ENCODE measurements at regions not wholly inside any gene's neighbourhood (a gene's known extent, or its start where the extent isn't known, plus 50 kb on each side); places are given as distances from the start of the nearest gene placed in this dataset.

- DNase-seq (ENCODE audit: low spot score) = no peak
These were observed 1841.9 kb downstream of the EFNA5 start for GRCh38 chr5:105828821-105829220.

- no peak for DNase-seq (ENCODE audit: low spot score)
These were observed 1848.9 kb downstream of the EFNA5 start for GRCh38 chr5:105821800-105822199.

GRCh38 chr5:105817914-105818313 lies 1852.8 kb downstream of the EFNA5 start:
- DNase-seq (ENCODE audit: low spot score) = no peak

- DNase-seq (ENCODE audit: low spot score) = no peak
These were observed 1853.3 kb downstream of the EFNA5 start for GRCh38 chr5:105817416-105817815.

GRCh38 chr5:105816961-105817360 lies 1853.8 kb downstream of the EFNA5 start:
- DNase-seq (ENCODE audit: low spot score) = no peak

- no peak for DNase-seq (ENCODE audit: low spot score)
These were observed 1858.4 kb downstream of the EFNA5 start for GRCh38 chr5:105812304-105812703.

GRCh38 chr5:105807951-105808350 lies 1862.8 kb downstream of the EFNA5 start:
- DNase-seq (ENCODE audit: low spot score) = no peak

- DNase-seq (ENCODE audit: low spot score) = no peak
These were observed 1863.4 kb downstream of the EFNA5 start for GRCh38 chr5:105807290-105807689.

GRCh38 chr5:105806596-105806995 lies 1864.1 kb downstream of the EFNA5 start:
- DNase-seq (ENCODE audit: low spot score) = no peak

- no peak for DNase-seq (ENCODE audit: low spot score)
These were observed 1867.3 kb downstream of the EFNA5 start for GRCh38 chr5:105803431-105803830.

- no peak for DNase-seq (ENCODE audit: low spot score)
These were observed 1876.2 kb downstream of the EFNA5 start for GRCh38 chr5:105794578-105794977.

- no peak for DNase-seq (ENCODE audit: low spot score)
These were observed 1881.5 kb downstream of the EFNA5 start for GRCh38 chr5:105789246-105789645.

GRCh38 chr5:105783811-105784210 lies 1886.9 kb downstream of the EFNA5 start:
- DNase-seq (ENCODE audit: low spot score) = no peak

- no peak for DNase-seq (ENCODE audit: low spot score)
These were observed 1888.2 kb downstream of the EFNA5 start for GRCh38 chr5:105782501-105782900.

- DNase-seq (ENCODE audit: low spot score) = no peak
These were observed 1897.5 kb downstream of the EFNA5 start for GRCh38 chr5:105773241-105773640.

GRCh38 chr5:105767267-105767666 lies 1903.5 kb downstream of the EFNA5 start:
- no peak for DNase-seq (ENCODE audit: low spot score)

GRCh38 chr5:105762728-105763127 lies 1908.0 kb downstream of the EFNA5 start:
- no peak for DNase-seq (ENCODE audit: low spot score)

GRCh38 chr5:105754056-105754455 lies 1916.7 kb downstream of the EFNA5 start:
- no peak for DNase-seq (ENCODE audit: low spot score)

GRCh38 chr5:105752801-105753200 lies 1917.9 kb downstream of the EFNA5 start:
- no peak for DNase-seq (ENCODE audit: low spot score)

GRCh38 chr5:105751908-105752307 lies 1918.8 kb downstream of the EFNA5 start:
- DNase-seq (ENCODE audit: low spot score) = no peak

GRCh38 chr5:105745111-105745510 lies 1925.6 kb downstream of the EFNA5 start:
- no peak for DNase-seq (ENCODE audit: low spot score)

- DNase-seq (ENCODE audit: low spot score) = no peak
These were observed 1930.5 kb downstream of the EFNA5 start for GRCh38 chr5:105740242-105740641.

- no peak for DNase-seq (ENCODE audit: low spot score)
These were observed 1931.0 kb downstream of the EFNA5 start for GRCh38 chr5:105739732-105740131.

GRCh38 chr5:105735704-105736103 lies 1935.0 kb downstream of the EFNA5 start:
- DNase-seq (ENCODE audit: low spot score) = no peak

GRCh38 chr5:105730982-105731381 lies 1939.8 kb downstream of the EFNA5 start:
- DNase-seq (ENCODE audit: low spot score) = no peak

Data from mucosa of gallbladder (tissue), 1 donor.